Fibroblast of villous mesenchyme (primary cell): ENCODE measurements at regions not wholly inside any gene's neighbourhood (a gene's known extent, or its start where the extent isn't known, plus 50 kb on each side); places are given as distances from the start of the nearest gene placed in this dataset.

Experiments
- DNase-seq: peaks from one replicate; pipeline ENCODE4 v3.0.0-alpha.2; 2010; ENCODE audit warnings: low read depth
- H3K4me3 ChIP-seq: 2 replicates; pipeline ENCODE4 v1.5.1; 2011; ENCODE audit warnings: low read depth, mild to moderate bottlenecking, low read length
- CTCF ChIP-seq: IDR thresholded peaks from 2 replicates; pipeline ENCODE4 v1.5.1; 2012; ENCODE audit warnings: low read depth, mild to moderate bottlenecking, low read length; ENCODE audit not compliant: insufficient read depth

GRCh38 chr20:21018576-21018975, 87.6 kb downstream of the LINC00237 start:
- no peak overlapping the region for H3K4me3 ChIP-seq
- TF ChIP-seq CTCF: no peak
- no peak for DNase-seq

GRCh38 chr20:21017528-21018085, 88.6 kb downstream of the LINC00237 start:
- TF ChIP-seq CTCF: no peak
- no peak for DNase-seq
- H3K4me3 ChIP-seq: no peak overlapping the region

GRCh38 chr20:21016751-21017150, 89.4 kb downstream of the LINC00237 start:
- no peak for TF ChIP-seq CTCF

GRCh38 chr20:21014528-21014927, 91.6 kb downstream of the LINC00237 start:
- TF ChIP-seq CTCF: no peak
- no peak overlapping the region for H3K4me3 ChIP-seq
- DNase-seq: no peak

More at GRCh38 chr20:21016751-21017150, 89.4 kb downstream of the LINC00237 start:
- no peak for DNase-seq
- no peak overlapping the region for H3K4me3 ChIP-seq

GRCh38 chr20:21008951-21009350, 97.2 kb downstream of the LINC00237 start:
- TF ChIP-seq CTCF: no peak
- DNase-seq: no peak
- no peak overlapping the region for H3K4me3 ChIP-seq

GRCh38 chr20:21006611-21007010, 99.5 kb downstream of the LINC00237 start:
- DNase-seq: no peak
- no peak overlapping the region for H3K4me3 ChIP-seq
- TF ChIP-seq CTCF: no peak
